Astrocyte (in vitro differentiated cells and primary cell): ENCODE measurements at regions not wholly inside any gene's neighbourhood (a gene's known extent, or its start where the extent isn't known, plus 50 kb on each side); places are given as distances from the start of the nearest gene placed in this dataset.

Source experiments
- EZH2 ChIP-seq: IDR thresholded peaks from 2 replicates; pipeline ENCODE4 v1.6.1; 2012; ENCODE audit warnings: mild to moderate bottlenecking, low read length, inconsistent platforms; ENCODE audit not compliant: insufficient read depth
- TF ChIP-seq, protein P1 (sequence below): IDR thresholded peaks from 2 replicates; pipeline ENCODE4 v1.5.1; 2011; ENCODE audit warnings: low read depth, mild to moderate bottlenecking, inconsistent platforms, low read length, moderate library complexity; ENCODE audit not compliant: insufficient read depth

DNA sequence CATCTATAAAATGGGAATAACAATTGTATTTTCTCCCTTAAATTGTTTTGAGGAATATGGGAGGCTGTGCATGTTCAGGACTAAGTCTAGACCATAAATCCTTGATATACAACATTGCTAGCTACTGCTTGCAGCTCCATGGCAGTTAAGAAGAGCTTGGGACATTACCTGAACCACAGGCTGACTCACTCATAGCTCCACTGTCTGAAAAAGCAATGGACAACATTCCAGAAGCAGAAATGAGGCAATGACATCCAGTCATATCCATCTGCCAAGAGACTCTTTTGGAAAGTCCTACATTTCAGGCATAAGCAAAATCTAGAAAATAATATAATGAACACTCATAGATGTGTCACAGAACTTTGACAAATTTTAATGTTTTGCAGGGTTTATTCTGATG, 167.3 kb upstream of the LEF1 start:
- TF ChIP-seq, protein P1, sequence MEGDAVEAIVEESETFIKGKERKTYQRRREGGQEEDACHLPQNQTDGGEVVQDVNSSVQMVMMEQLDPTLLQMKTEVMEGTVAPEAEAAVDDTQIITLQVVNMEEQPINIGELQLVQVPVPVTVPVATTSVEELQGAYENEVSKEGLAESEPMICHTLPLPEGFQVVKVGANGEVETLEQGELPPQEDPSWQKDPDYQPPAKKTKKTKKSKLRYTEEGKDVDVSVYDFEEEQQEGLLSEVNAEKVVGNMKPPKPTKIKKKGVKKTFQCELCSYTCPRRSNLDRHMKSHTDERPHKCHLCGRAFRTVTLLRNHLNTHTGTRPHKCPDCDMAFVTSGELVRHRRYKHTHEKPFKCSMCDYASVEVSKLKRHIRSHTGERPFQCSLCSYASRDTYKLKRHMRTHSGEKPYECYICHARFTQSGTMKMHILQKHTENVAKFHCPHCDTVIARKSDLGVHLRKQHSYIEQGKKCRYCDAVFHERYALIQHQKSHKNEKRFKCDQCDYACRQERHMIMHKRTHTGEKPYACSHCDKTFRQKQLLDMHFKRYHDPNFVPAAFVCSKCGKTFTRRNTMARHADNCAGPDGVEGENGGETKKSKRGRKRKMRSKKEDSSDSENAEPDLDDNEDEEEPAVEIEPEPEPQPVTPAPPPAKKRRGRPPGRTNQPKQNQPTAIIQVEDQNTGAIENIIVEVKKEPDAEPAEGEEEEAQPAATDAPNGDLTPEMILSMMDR = no peak
- no peak for TF ChIP-seq EZH2
